GM19238 (cell line): ENCODE measurements at regions not wholly inside any gene's neighbourhood (a gene's known extent, or its start where the extent isn't known, plus 50 kb on each side); places are given as distances from the start of the nearest gene placed in this dataset.

ENCODE experiments used
- DNase-seq: peaks from one replicate; pipeline ENCODE4 v3.0.0; 2011; ENCODE audit warnings: low spot score; ENCODE audit not compliant: insufficient read length

DNA sequence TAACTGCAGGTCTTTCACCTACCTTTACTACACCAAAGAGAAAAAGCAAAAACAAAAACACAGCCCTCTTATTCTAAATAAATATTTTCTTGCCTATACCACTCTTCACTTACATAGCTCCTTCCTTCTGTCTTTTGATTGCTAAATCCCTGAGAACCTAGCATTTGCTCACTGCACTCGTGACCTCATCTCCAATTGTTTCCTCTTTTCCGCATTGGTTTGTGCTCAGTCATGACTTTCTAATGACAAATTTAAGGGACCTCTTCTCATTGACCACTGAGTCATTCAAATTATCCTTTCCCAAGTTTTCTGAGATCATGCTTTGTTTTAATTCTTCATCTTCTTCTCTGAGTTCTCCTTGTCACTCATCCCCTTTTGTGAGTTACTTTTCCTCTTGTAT lies 1697.1 kb downstream of the STIM2 start:
- no peak for DNase-seq

DNA sequence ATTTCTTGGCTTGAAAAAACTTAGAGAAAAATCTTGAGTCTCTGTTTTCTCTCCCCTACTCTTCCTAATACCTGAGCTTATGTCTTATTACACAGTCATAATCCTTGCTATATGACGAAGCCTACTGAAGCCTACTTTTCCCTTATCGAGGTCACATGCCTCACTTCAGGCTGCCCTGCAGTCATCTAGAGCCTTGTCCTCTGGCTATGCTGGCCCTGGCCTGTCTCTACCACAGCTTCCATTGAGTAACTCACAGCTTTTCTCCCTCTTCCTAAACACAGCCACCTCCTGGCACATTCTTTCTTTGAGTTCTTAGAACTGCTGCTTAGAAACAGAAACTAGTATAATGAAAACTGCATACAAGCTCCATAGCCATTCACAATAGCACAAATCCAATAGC lies 1698.3 kb downstream of the STIM2 start:
- DNase-seq: no peak

DNA sequence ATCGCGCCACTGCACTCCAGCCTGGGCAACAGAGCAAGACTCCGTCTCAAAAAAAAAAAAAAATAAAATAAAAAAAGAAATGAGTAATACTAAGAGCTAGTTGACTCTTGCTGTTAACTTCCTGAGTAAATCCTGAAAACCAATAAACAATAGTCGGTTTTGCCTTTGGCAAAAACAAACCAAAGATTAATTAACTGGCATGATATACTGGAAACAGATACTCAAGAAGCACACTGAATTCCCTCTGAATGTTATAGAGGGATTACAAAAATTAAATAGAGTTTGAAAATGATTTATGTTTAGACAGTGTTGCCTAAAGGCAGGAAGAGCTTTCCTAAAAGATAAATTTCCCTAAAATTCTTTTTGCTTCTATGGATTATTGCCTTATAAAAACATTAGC lies 1702.3 kb downstream of the STIM2 start:
- DNase-seq: no peak

DNA sequence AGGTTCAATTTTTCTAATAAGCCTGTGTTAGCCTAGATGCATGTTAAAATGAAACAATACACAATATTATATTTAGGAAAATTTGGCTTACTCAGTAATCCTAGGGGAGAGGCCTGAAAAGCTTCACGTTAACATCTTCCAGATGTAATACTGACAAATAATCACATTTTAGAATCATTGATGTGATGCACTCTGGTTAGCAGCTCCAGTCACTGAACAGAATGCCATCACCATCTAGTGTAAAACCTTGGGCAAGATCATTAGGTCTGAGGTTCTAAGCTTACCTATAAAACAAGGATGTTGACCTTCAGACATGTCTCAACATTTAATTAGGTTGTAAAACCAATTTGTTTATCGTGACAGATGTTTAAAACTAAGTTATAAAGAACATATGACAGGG lies 1704.8 kb downstream of the STIM2 start:
- DNase-seq: no peak

DNA sequence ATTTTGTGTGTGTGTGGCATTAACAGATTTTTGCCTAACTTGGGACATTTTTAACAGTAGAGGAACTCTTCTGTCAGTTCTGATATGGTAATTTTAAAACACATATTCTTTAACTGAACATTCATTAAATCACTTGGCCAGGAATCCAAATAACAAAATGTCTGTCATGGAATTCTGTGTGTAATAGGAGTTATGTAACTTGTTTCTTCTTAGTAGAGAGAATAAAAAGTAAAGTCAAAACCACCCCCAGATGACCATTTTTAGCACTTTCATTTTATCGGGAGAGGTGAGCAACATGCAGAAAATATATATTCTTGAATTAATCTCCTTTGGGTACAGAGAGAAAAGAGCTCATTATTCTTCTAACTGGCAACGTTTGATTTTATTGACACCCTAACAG lies 1740.3 kb downstream of the STIM2 start:
- no peak for DNase-seq

DNA sequence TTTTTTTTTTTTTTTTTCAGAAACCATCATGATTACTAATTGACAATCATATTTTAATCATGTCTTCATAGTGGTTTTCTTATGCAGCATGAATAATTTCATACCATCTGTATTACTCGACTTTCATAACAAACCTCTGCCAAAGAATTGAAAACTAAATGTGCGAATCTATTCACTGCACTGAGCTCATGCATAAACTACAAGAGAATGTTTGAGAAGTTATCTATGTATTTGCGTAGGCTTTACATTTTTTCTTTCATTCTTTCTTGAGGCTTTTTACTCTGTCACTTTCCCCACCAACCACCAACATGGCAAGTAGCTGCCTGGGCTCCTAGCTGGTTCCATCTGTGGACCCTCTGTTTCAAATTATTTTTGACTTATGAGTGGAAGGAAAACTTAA lies 1761.0 kb downstream of the STIM2 start:
- no peak for DNase-seq

DNA sequence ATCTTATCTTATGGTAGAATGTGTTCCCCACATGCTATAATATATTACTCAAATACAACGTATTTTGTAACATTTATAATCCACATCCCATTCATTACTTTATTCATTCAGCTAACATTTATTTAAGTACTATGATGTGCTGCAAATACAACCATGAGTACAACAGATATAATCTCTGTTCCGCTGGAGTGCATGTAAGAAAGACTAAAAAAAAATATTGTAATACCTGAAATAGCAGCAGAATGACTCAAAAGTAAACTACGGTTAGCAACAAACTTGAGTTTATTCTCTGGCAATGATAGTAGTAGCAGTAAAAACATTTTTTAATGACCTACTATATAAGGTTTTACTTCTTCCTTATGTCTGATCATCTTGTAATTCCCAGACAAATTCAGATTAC lies 1776.3 kb downstream of the STIM2 start:
- no peak for DNase-seq

DNA sequence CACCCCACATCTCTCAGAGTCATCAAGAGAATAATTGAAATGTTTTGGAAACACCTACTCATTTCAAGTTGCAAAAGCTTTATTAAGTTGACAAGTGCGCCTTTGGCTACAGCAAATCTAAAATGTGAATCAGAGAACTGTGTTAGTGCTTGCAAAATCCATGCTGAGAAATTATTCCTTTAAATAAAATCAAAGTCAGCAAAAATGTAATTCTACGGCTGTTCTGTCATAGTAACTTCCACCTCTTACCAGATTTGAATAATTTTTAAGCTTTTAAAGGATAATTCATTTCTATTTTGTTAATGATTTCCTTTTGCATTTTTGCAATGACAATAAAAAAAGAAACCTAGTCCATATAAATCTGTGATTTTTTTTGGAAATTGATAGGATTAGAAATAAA lies 1779.1 kb downstream of the STIM2 start:
- DNase-seq: no peak

DNA sequence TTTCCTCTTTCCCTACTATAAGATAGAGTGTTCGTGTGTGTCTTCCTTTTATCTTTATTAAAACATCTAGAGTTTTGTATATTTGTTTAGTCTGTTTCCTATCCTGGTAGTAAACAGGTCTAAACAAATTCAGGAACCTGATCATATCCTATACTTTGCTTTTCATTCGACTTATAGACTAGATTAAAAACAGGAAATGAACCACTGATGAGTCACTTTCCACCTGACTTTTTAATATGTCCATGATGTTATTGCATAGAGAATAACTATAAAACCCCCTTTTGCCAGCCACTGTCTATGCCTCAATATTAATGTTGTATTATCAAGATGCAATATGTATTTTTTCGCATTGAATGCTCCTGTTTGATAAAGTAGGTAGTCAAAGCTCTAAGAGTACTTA lies 1794.0 kb downstream of the STIM2 start:
- DNase-seq: no peak

DNA sequence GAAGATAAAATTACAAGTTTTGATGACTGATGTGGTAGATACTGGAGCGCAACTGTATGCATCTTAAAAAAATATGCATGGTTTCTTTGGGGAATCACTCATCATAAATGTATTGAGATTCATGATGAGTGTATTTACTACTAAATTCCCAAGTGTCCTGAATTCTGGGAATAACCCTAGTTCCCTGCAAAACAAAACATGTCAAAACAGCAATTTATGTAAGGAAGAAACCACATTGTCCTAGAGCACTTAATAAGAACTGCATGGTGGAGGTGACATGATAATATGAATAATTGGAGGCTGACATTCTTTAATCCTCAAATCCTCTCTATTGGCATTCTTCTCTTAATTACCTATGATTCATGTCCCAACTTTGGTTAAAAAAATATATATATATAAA lies 1804.7 kb downstream of the STIM2 start:
- DNase-seq: no peak

DNA sequence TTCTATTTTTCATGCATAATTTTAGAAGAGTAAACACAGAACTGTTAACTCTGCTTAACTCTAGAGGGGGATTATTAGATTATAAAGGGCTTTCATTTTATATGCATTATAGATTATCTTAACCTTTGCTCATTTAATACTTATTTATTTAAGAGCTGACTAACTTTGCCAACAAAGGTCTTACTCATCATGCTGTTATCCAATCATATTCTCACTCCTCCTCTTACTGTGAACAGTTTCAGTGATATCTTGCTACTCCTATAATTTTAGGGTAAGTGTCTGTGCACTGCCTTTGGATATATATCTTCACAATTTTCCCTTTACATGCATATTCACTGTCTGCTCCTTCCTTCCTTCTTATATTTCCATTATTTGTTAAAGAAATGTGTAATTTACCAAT lies 1814.9 kb downstream of the STIM2 start:
- DNase-seq: no peak

DNA sequence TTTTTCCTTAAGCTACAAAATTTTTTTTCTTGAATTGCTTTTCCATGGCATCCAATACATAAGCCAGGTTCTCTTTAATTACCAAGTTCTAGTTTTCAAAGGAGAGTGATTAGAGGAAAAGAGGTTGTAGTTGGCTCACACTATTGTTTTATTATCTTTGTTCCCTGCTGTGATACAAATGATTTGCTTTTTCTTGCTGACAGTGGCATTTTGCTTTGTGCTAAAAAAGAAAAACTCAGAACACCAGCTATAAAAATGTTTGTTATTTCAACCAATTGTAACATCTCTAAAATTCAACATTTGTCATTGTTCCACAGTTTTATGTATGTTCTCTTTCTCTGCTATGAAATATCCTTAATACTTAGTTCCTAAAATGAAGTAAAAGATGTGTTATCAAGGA lies 1817.2 kb downstream of the STIM2 start:
- no peak for DNase-seq

DNA sequence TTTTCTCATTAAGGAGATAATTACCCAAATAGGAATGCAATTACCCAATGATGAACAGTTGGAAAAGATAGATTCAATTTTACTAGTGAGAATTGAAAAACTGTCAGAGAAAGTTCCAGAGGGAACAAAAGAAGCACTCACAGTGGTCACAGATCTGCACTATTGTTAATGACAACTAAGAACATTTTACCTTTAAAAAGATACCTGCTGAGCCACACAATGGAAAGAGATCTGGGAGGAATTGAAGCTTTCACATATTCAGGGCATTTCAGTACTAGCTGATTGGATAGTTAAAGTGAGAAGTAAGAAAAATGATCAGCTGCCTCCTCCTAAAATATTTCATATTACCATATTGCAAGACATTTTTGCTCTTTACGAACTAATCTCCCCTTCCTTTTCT lies 1822.2 kb downstream of the STIM2 start:
- DNase-seq: no peak

DNA sequence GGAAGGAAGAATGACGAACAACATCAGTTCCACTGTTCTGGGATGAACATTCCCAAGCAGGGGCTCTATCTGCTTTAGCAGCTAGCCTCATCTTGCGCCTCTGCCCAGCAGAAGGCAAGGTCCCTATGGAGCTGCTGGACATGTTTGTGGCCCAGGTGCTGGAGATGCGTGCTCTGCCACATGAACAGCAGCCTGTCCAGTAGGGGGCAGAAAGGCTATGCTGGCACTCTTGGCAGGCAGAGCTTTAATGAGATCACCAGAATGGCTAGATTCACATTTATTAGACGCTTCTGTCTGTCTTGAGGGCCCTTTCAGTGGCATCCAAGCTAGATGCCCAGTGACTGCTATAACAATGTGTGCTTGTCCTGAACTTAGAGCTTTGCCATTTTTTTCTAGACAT lies 1826.0 kb downstream of the STIM2 start:
- DNase-seq: no peak

DNA sequence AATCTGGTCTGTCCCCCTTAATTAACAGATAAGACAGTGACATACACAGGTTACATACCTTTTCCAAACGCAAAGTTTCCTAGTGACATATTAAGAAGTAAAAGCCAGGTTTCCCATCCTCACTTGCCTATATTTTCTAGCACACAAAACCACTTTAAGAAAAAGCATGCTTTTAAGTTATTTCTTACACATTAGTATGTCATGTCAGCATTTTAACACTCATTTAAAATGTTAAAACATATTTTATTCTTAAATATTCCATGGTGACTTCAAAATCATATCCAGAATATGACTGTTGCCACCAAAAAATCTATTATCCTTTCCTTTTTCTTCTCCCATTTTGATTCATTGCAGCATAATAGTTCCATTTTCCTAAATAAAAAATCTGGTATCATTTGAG lies 1830.2 kb downstream of the STIM2 start:
- no peak for DNase-seq

DNA sequence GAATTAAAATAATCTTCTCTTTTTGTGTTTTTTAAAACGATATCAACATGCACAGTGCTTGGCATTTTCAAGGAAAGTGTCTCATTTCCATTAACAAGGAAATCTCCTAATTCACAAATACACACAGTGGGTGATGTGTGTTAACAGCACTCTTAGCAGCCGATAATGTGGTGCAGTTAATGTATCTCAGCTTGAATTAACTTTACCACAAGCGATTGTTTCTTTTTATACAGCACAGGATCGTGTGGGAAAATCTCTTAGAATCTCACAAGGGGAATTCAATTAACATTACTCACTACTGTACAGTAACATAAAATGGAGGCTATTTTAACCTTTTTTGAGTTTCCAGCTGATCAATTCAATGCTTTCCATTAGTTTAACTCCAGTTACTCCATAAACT lies 1841.9 kb downstream of the STIM2 start:
- DNase-seq: no peak

DNA sequence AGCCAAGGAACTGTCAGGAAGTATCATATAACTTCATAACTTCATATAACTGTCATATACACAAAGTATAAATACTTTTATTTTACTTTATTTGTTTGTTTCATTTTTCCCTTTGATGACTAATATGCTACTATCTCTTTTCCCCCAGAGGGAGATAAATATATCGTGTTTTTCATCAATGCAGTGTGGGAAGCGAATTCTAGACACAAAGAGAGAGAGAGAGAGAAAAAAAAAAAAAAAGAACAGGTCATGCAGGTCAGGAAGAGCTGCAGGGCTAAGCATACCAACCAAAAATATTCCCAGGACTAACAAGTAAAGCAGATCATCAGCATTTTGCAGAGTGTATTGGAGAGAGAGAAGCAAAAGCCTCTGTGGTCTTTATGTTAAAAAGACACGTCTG lies 1849.2 kb downstream of the STIM2 start:
- no peak for DNase-seq

DNA sequence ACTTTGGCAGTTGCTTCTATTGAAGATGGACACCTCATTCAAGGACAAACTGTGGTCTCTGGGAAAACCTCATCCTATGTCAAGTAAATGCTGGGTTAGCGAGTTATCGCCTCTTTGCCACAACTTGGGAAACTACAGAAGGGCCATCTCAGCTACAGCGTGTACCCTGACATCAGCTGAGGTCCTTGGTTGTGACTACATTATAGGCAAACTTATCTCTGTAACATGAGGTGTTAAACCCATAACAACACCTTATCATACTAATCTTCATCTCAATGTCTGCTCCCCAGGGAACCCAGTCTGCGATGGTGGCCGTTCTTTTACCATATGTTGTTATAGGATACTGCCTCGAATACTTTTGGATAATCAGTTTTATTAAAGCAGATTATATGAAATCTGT lies 1862.7 kb downstream of the STIM2 start:
- DNase-seq: no peak

DNA sequence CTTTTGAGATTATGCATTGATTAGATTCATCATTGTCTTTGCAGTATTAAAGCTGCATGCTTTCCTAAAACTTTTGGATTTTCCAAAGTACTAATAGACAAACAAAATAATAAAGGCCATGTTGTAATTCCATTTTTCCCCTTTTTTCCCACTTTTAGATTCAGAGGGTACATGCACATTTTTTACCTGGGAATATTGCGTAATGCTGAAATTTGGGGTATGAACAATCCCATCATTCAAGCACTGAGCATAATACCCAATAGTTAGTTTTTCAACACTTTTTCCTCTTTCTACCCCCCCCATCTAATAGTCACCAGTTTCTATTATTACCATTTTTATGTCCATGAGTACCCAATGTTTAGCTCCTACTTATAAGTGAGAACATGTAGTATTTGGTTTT lies 1863.6 kb downstream of the STIM2 start:
- DNase-seq: no peak

DNA sequence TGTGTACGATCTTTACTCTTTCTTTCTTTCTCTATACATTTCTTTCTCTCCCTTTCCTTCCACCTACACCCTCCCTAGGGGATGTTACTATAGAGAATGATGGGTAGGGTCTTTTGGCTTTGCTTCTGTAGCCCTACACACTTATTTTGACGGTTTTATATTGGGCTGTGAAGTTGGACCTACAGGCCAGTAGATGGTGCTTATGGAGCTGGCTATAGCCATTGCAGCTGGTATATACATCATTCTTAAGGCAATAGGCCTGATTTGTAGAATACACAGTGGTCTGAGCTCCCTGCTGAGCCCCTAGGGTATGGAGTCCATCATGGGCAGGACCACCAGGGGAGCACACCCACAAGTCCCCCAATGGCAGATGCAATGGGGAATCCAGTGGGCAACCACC lies 1869.7 kb downstream of the STIM2 start:
- DNase-seq: no peak

DNA sequence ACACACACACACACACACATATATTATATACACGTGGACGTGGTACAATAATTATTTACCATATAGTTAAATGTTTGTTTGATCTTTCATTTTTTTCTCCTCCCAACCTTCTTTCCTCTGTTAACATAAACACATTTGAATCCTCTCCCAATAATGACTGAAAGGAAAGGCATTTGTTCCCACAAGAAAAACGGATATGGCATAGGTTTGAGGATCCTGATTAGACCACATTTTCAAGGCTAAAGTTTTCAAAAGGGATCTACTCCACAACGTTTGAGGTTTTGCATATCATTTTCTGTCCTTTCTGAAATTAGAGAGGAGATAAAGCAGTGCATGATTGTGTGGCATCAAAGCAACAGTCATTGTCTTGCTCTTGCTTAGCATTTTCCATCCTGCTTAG lies 1883.4 kb downstream of the STIM2 start:
- DNase-seq: no peak

DNA sequence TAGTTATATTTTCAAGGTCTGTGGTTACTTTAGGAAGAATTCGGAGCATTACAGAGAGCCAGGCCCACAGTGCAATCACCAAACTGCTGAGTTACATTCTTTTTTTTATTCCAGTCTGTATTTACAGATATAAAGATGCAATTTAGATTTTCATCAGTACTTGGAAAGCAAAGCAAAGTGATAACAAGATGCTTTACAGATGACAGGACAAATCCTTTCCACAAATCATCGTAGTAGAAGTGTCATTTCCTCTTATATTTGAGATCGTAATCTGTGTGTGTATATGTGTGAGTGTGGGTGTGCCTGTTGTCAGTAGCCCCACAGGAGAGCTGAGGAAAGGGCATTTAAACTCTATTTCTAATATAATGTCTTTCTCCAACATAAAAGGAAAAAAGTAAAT lies 1893.7 kb downstream of the STIM2 start:
- no peak for DNase-seq

DNA sequence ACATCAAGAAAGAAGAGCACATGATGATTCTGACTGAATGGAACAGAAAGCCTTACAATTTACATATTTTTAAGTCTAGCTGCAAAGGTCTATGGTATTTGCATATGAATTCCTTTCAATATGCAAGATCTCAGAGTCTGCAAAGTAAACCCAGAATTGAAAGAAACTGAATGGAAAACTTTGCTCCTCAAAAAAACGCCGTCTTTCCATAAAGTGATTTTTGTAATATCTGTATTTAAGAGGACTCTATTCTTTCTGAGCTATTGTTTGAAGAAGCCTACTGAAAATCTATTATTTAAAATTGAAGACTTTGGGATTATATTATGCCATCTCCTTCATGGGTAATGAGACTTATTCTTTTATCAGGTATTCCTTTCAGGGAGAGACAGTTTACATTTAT lies 1894.4 kb downstream of the STIM2 start:
- DNase-seq: no peak

DNA sequence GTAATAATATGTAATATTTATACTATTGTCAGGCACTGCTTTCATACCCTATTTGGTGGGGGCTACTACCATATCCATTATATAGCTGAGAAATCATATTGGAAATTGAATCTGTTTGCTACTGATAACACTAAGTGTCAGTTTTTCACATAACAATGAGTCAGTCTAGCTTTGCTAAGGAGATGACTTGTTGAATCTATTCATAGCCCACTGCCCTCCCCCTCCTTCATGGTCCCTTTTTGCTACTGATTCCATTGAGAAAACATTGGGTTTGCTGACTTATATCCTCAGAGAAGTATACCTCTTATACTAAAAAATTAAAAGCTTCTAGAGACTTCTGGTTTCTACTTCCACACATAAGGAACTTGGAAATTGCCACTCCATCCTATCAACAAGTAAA lies 1898.4 kb downstream of the STIM2 start:
- DNase-seq: no peak

DNA sequence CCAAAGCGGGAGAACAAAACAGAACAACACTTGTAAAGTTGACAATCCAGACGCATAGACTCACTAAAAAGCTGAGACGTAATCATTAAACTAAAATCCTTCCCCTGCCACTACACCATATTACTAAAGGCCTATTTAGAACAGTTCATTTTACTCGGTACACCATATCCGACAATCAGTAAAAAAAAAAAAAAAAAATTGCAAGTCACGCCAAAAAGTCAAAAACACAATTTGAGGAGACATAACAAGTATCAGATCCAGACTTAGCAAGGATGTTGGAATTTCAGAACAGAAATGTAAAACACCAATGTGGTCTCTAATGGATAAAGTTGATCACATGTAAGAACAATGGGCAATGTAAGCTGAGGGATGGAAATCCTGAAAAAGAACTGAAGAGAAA lies 1899.4 kb downstream of the STIM2 start:
- DNase-seq: no peak
